ENCODE measurements at regions not wholly inside any gene's neighbourhood (a gene's known extent, or its start where the extent isn't known, plus 50 kb on each side); places are given as distances from the start of the nearest gene placed in this dataset.

DNA sequence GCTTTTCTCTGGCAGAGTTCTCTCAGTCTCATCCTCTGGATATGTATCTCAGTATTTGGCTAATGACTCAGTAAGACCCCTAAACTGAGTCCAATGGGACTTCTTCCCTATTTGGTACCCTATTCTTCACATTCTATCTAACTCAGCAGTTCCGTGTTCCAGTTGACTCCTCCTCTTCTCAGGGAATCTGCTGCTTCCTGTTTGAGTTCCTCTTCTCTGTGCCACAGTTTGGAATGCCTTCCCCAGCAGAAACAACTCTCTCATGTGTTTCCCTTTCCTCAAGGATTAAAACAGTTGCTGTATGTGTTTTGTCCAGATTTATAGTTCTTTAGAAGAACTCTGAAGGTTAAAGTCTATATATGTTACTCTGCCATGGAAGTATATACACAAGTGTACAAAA is 344.0 kb upstream of the RARB start:
- no peak for DNase-seq
- TF ChIP-seq, protein P1, sequence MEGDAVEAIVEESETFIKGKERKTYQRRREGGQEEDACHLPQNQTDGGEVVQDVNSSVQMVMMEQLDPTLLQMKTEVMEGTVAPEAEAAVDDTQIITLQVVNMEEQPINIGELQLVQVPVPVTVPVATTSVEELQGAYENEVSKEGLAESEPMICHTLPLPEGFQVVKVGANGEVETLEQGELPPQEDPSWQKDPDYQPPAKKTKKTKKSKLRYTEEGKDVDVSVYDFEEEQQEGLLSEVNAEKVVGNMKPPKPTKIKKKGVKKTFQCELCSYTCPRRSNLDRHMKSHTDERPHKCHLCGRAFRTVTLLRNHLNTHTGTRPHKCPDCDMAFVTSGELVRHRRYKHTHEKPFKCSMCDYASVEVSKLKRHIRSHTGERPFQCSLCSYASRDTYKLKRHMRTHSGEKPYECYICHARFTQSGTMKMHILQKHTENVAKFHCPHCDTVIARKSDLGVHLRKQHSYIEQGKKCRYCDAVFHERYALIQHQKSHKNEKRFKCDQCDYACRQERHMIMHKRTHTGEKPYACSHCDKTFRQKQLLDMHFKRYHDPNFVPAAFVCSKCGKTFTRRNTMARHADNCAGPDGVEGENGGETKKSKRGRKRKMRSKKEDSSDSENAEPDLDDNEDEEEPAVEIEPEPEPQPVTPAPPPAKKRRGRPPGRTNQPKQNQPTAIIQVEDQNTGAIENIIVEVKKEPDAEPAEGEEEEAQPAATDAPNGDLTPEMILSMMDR (conservative IDR thresholded peaks at IDR 0.05) = no peak
- H3K36me3 ChIP-seq (ENCODE audit: control insufficient read depth, insufficient read depth, low read length) = peaks cover 6% of the 10 kb centered on the region
- Mint-ChIP-seq H3K27ac (no peak overlapping the region), H3K9me3 (peaks cover 5% of the 10 kb centered on the region), H3K27me3 (ENCODE audit: insufficient read depth) (no peaks in the 10 kb centered on the region), H3K4me1 (peaks cover 27% of the 10 kb centered on the region), H3K36me3 (ENCODE audit: low read depth) (peaks cover 3% of the 10 kb centered on the region), H3K4me3 (no peak overlapping the region)
- H3K4me1 ChIP-seq (ENCODE audit: control insufficient read depth, insufficient read depth, low read length) = peaks cover 8% of the 10 kb centered on the region
- H3K27me3 ChIP-seq (ENCODE audit: control insufficient read depth, insufficient read depth, low read length, poor library complexity, severe bottlenecking) = no peaks in the 10 kb centered on the region
- no peak overlapping the region for H3K4me3 ChIP-seq (ENCODE audit: low read length)
- H3K27ac ChIP-seq (ENCODE audit: low read depth, low read length) = no peak overlapping the region
- H3K9me3 ChIP-seq (ENCODE audit: control insufficient read depth, low read length) = peaks cover 15% of the 10 kb centered on the region
- H3K9ac ChIP-seq (ENCODE audit: extremely low read depth, low read length, poor library complexity, severe bottlenecking) = no peak overlapping the region
- WGBS, 2 experiments (ENCODE audit: insufficient coverage in 1 of 2, insufficient read length in 1 of 2) = 92% methylated on average over 1 of the region's 1 CpG; no CpG with 5 or more reads in 1 of the 2 experiments

DNA sequence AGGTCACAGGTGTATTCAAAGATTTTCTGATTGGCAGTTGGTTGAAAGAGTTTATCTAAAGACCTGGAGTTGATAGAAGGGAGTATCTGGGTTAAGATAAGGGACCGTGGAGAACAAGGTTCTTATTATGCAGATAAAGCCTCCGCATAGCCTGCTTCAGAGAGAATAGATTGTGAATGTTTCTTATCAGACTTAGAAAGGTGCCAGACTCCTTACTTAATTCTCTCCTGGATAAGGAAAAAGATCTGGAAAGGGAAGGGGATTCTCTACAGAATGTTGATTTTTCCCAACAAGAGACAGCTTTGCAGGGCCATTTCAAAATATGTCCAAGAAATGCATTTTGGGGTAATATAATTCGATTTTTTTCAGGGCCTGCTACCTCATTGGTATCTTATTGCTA is 341.3 kb upstream of the RARB start:
- WGBS, 2 experiments (ENCODE audit: insufficient coverage in 1 of 2, insufficient read length in 1 of 2) = 20 to 41% methylated on average over 3 of the region's 3 CpGs
- Histone ChIP-seq H3K27me3 (ENCODE audit: control insufficient read depth, insufficient read depth, low read length, poor library complexity, severe bottlenecking) (no peaks in the 10 kb centered on the region), H3K36me3 (ENCODE audit: control insufficient read depth, insufficient read depth, low read length) (peaks cover 6% of the 10 kb centered on the region), H3K4me3 (ENCODE audit: low read length) (peak overlapping the region; percentile 14), H3K4me1 (ENCODE audit: control insufficient read depth, insufficient read depth, low read length) (peaks cover 8% of the 10 kb centered on the region), H3K9ac (ENCODE audit: extremely low read depth, low read length, poor library complexity, severe bottlenecking) (peak overlapping the region; percentile 65), H3K9me3 (ENCODE audit: control insufficient read depth, low read length) (peaks cover 15% of the 10 kb centered on the region), H3K27ac (ENCODE audit: low read depth, low read length) (peak overlapping the region; percentile 59)
- H3K9me3 Mint-ChIP-seq = peaks cover 5% of the 10 kb centered on the region
- no peaks in the 10 kb centered on the region for H3K27me3 Mint-ChIP-seq (ENCODE audit: insufficient read depth)
- H3K27ac Mint-ChIP-seq = peak overlapping the region; percentile 95
- TF ChIP-seq, protein P1 (conservative IDR thresholded peaks at IDR 0.05) = no peak
- peaks cover 3% of the 10 kb centered on the region for H3K36me3 Mint-ChIP-seq (ENCODE audit: low read depth)
- peaks cover 46% of the 10 kb centered on the region for H3K4me1 Mint-ChIP-seq
- H3K4me3 Mint-ChIP-seq = no peak overlapping the region
- DNase-seq = no peak

DNA sequence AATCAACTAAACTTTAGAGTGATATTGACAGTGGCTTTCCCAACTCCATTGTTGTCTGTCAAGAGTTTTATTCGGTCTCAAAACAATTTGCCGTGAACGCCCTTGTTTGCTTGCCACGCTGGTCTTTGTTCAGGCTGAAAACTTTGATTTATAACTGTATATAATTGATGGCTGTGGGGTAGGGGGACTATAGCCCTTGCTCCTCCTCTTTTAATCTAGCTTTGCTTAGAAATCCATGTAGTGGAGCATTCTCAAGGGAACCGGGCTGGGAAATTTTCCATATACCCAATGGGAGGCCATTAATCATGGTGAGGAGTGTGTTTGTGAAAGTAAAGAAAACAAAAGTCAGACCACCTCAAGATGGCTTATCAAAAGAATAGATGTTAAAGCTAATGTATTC is 339.8 kb upstream of the RARB start:
- Histone ChIP-seq H3K4me1 (ENCODE audit: control insufficient read depth, insufficient read depth, low read length) (peaks cover 14% of the 10 kb centered on the region), H3K27ac (ENCODE audit: low read depth, low read length) (peak overlapping the region; percentile 88), H3K4me3 (ENCODE audit: low read length) (no peak overlapping the region), H3K36me3 (ENCODE audit: control insufficient read depth, insufficient read depth, low read length) (peaks cover 6% of the 10 kb centered on the region), H3K27me3 (ENCODE audit: control insufficient read depth, insufficient read depth, low read length, poor library complexity, severe bottlenecking) (no peaks in the 10 kb centered on the region), H3K9me3 (ENCODE audit: control insufficient read depth, low read length) (peaks cover 15% of the 10 kb centered on the region), H3K9ac (ENCODE audit: extremely low read depth, low read length, poor library complexity, severe bottlenecking) (no peak overlapping the region)
- Mint-ChIP-seq H3K36me3 (ENCODE audit: low read depth) (peaks cover 3% of the 10 kb centered on the region), H3K27me3 (ENCODE audit: insufficient read depth) (no peaks in the 10 kb centered on the region), H3K4me3 (no peak overlapping the region), H3K27ac (no peak overlapping the region), H3K4me1 (peaks cover 59% of the 10 kb centered on the region), H3K9me3 (peaks cover 5% of the 10 kb centered on the region)
- TF ChIP-seq, protein P1 (conservative IDR thresholded peaks at IDR 0.05) = no peak
- 81% methylated on average over 5 of the region's 5 CpGs; no CpG with 5 or more reads in 1 of the 2 experiments for WGBS, 2 experiments (ENCODE audit: insufficient coverage in 1 of 2, insufficient read length in 1 of 2)
- DNase-seq = no peak

Measured in endodermal cell (in vitro differentiated cells).